ENCODE measurements at regions not wholly inside any gene's neighbourhood (a gene's known extent, or its start where the extent isn't known, plus 50 kb on each side); places are given as distances from the start of the nearest gene placed in this dataset.
"Not testable (repeated sequence)": the region's sequence is repeated elsewhere in the genome, so short reads cannot be mapped to it uniquely, and the experiment has no call there.

DNA sequence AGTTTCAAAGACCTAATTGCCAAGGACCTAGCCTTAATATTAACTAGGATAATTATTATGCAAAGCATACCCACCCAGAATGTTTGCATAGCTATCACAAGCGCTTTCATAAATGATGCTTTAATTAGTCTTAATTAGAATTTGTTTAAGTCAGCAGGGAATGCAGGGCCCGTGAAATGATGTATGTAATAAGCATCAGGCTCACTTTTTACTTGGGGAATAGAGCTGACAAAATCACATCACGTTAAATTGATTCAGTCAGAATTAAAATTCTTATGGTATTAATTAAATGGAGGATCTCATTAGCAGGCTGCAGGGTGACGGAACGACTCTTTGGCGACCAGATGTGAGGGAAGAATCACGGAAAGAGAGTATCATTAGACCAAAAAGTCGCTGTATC, 264.5 kb downstream of the GPD2 start:
- DNase-seq: no peak

DNA sequence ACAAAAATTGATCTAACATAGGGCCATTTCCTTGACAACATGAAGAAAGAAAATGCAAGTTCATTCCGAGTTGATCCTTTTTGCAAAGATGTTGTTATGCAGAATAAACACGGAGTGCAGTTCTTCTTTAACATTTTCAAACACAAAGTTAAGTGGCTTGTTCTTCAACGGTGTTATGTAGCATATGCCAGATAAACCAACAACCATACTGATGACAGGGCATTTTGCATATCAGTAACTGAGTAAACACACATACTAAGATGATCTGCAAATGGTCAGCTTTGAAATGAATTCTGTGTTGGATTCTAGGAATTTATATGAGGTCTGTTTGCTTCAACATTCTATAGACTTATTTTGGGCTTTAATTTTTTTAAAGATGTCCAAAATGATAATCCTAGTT, 266.4 kb downstream of the GPD2 start:
- peak; percentile 5 for DNase-seq

GRCh38 chr2:156703642-156704041, 267.5 kb downstream of the GPD2 start:
- DNase-seq: no peak

GRCh38 chr2:156704132-156704531, 268.0 kb downstream of the GPD2 start:
- no peak for DNase-seq

GRCh38 chr2:156704617-156705016, 268.4 kb downstream of the GPD2 start:
- no peak for DNase-seq

DNA sequence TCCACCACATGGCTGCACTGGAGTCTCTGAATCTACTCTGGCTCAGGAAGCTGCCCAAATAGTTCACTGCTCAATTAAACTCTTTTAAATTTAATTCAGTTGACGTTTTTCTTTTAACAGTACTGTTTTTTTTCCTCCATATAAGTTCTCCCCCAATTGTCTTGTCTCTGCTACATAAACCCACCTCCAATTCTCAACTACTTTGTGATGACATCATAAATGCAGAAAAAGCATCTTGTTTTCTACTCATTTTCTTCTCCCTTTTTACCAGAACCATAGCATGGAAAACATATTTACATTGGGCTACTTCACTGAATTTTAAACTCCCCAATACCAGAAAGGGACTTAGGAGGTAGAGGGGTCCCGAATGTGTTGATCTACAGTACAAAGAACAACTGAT, 270.4 kb downstream of the GPD2 start:
- DNase-seq: no peak

DNA sequence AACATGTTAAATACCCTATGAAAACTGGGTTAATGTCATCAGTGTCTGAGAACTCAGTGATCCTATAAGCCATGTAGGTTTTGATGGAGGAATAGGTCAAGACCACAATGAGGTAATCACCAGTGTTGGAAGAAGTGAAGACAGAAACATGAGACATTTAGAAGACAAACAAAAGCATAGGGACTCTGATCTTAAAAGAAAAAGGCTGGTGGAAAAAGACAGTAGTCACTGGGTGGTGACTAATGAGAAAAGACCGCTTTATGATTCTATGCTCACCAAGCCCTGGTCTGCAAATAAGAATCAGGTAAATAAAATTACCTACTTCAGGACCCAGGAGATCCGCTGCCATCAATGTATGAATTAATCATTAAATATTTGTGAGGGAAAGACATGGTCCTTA, 271.9 kb downstream of the GPD2 start:
- no peak for DNase-seq

DNA sequence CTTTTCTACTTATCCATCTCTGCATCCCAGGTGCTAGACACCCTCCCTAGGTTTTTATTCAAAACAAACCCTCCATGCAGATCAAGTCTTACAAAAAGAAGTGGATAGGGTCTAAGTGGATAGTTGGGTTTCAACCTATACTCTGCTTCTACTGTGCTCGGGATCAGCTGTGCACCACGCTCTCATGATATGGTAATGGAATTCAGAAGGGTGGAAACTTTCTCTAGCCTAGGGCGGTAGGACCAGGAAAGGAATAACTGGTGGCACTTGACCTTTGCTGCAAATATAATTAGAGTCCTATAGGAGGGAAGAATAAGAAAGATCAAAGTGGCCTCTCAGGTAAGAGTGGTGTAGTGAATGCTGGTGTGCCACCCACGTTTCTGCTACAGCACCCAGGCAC, 272.9 kb downstream of the GPD2 start:
- DNase-seq: no peak

GRCh38 chr2:156719036-156719435, 282.9 kb downstream of the GPD2 start:
- peak; percentile 25 for DNase-seq

DNA sequence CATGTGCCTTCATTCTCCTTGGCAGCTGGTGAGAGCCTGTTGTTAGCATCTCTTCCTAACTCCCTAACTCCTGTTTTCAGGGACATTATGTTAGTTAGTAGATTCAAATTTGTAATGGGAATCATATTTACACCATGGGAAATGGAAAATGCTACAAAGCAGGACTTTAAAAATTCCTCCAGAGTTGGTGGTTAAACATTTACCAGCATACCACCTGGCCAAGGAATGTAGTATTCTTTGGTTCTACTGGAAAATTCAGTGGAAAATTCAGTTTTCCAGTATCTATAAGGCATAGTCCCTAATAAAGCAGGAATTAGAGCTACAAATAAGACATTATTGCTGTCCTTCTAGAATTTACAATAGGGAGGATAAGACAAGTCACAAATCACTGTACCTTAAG, 291.7 kb downstream of the GPD2 start:
- DNase-seq: no peak

DNA sequence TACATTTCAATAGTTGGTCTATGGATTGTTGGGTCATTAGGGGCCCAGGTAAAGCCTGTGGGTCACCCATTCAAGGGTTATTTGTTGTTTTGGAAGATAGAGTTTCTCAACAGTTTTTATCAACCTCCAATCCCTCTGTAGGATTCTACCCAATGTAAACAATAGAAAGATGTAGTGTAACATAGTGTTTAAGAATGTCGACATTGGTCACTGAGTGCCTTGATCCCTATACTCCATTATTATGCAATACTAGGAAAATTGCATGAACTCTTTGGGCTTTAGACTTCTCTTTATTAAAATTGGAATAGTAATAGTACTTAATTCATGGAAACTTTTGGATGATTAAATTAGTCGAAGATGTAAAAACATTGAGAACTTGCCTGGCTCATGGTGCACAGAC, 292.1 kb downstream of the GPD2 start:
- no peak for DNase-seq

- DNase-seq: no peak
These were observed 295.3 kb downstream of the GPD2 start for GRCh38 chr2:156731506-156731905.

- DNase-seq: no peak
These were observed 300.8 kb downstream of the GPD2 start for GRCh38 chr2:156736950-156737349.

DNA sequence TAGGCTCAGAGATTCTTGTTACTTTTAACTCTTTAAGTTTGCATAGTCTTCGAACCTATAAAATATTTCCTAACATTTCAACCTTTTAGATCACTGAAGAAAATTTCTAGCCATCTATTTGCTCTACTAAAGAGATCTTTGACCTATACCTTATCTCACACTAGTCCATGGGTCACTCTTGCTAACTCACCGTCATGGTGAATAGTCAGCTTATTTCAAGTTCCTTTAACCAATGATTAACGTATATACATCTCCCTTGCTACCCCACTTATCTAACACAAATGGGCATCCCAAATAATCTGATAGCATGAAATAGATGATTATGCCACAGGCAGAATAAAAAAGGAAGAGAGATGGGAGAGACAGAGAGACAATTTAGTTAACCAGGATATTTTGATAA, 303.1 kb downstream of the GPD2 start:
- DNase-seq: no peak

DNA sequence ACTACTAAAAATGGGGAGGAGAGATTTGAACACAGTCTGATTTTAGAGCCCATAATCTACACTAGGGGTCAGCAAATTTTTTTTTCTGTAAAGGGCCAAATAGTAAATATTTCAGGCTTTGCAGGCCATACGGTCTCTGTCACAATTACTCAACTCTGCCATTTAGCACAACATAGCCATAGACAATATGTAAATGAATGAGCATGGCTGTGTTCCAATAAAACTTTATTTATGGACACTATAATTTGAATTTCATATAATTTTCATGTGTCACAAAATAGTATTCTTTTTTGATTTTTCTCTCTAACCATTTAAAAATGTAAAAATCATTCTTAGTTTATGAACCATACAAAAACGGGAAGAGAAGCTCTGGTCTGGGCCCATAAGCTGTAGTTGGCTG, 309.4 kb downstream of the GPD2 start:
- DNase-seq: no peak

DNA sequence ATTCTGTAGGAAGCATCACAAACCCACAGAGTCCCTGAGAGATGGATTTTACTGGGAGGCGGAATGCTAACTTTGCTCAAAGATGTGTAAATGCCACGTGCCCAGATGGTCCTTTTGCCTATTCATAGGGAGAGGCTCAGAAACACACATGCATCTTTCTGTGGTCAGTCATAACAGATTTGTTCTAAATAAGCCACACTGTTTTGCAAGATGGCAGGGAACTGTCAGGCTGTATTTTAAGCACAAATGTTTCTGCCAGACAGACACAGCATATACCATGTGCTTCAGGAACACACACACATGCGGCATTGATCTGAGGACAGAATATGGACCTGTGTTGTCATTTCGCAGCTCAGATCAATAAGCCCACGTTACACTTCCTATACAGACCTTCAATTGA, 312.0 kb downstream of the GPD2 start:
- no peak for DNase-seq

- no peak for DNase-seq
These were observed 315.9 kb downstream of the GPD2 start for GRCh38 chr2:156752042-156752441.

GRCh38 chr2:156753766-156754165, 317.6 kb downstream of the GPD2 start:
- no peak for DNase-seq

GRCh38 chr2:156756516-156756915, 320.3 kb downstream of the GPD2 start:
- DNase-seq: no peak

DNA sequence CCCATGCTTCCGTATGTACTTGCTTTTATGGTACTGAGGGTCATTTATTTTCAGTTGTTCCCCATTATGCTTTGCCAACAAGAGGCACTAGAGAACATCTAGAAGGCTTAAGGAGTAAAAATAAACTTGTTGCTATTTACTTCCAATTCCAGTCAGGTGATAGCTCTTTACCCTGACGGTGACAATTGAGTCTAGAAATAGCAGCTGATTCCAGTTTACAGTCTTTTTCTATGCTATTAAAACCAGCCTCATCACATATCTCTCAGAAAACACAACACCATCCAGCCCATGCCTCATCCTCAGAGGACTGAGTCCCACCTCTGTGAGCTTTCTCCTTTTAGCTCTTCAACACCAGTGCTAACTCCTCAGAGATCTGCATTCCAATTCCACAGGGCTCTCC, 327.0 kb downstream of the GPD2 start:
- no peak for DNase-seq

DNA sequence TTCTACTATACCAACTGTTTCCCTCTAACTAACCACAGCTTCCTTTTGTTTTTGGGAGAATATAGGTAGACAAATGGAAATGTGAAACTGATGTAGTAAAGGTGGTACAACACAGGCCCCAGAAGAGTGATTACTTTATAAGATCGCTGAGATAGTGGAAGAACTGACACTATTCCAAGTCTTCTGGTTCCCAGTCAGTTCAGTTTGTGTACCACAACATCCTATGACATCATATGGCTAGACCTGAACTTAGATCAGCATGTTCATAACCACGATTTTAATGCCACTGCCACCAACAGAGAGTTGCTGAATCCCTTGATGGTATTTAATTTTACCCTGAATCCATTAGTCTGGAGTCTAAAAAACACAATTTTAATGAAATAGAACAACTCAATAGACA, 328.9 kb downstream of the GPD2 start:
- peak; percentile 6 for DNase-seq

DNA sequence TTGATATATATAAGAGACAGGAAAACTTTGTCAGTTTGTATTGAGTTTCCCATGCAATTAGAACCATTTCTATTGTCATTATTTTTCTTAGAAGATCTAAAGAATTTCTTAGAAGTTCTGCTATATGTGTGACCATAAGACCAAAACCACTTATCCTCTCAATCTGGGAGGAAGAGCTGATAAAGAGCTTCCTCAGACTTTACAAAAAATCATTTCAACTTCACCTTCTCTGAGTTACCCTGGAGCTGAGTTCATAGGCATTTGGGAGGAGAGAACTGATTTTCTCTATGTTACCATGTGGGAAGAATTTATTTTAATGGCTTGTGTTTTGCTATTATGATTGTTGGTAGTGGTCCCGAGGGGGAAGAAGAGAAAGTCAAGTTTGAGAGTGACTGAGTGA, 329.3 kb downstream of the GPD2 start:
- peak; percentile 4 for DNase-seq

- DNase-seq: no peak
These were observed 333.6 kb downstream of the GPD2 start for GRCh38 chr2:156769802-156770201.

GRCh38 chr2:156778916-156779315, 342.7 kb downstream of the GPD2 start:
- DNase-seq: no peak

- DNase-seq: no peak
These were observed 343.4 kb downstream of the GPD2 start for GRCh38 chr2:156779416-156780120.

DNA sequence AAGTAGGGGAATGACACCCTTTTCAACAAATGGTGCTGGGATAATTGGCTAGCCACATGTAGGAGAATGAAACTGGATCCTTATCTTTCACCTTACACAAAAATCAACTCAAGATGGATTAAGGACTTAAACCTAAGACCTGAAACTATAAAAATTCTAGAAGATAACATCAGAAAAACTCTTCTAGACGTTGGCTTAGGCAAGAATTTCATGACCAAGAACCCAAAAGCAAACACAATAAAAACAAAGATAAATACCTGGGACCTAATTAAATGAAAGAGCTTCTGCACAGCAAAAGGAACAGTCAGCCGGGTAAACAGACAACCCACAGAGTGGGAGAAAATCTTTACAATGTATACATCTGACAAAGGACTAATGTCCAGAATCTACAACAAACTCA, 345.5 kb downstream of the GPD2 start:
- not testable (repeated sequence) for DNase-seq

All from hematopoietic multipotent progenitor cell treated with erythropoietin and hydrocortisone succinate and interleukin-3 and kit ligand, for 6 days (in vitro differentiated cells).